NCI-H345 treated with DMSO at 0.1 percent for 48 hours (cell line): ENCODE measurements at regions not wholly inside any gene's neighbourhood (a gene's known extent, or its start where the extent isn't known, plus 50 kb on each side); places are given as distances from the start of the nearest gene placed in this dataset.
"Not testable (repeated sequence)": the region's sequence is repeated elsewhere in the genome, so short reads cannot be mapped to it uniquely, and the experiment has no call there.

Source experiments
- DNase-seq: peaks from one replicate; lab custom pipeline; 2025; ENCODE audit not compliant: unreplicated experiment; lab: John Stamatoyannopoulos, UW

GRCh38 chr14:48140804-48141203, 465.4 kb upstream of the MDGA2 start:
- DNase-seq: no peak

GRCh38 chr14:48129472-48129871, 454.1 kb upstream of the MDGA2 start:
- no peak for DNase-seq

- DNase-seq: no peak
These were observed 452.3 kb upstream of the MDGA2 start for GRCh38 chr14:48127674-48128073.

- DNase-seq: no peak
These were observed 450.2 kb upstream of the MDGA2 start for GRCh38 chr14:48125654-48126053.

GRCh38 chr14:48113713-48114112, 438.3 kb upstream of the MDGA2 start:
- DNase-seq: no peak

GRCh38 chr14:48111151-48111550, 435.7 kb upstream of the MDGA2 start:
- DNase-seq: no peak

- DNase-seq: no peak
These were observed 432.2 kb upstream of the MDGA2 start for GRCh38 chr14:48107646-48108045.

GRCh38 chr14:48096897-48097296, 421.5 kb upstream of the MDGA2 start:
- no peak for DNase-seq

- no peak for DNase-seq
These were observed 411.1 kb upstream of the MDGA2 start for GRCh38 chr14:48086516-48086915.

GRCh38 chr14:48075487-48075886, 400.1 kb upstream of the MDGA2 start:
- no peak for DNase-seq

- DNase-seq: no peak
These were observed 377.6 kb upstream of the MDGA2 start for GRCh38 chr14:48052973-48053372.

- no peak for DNase-seq
These were observed 360.4 kb upstream of the MDGA2 start for GRCh38 chr14:48035836-48036235.

GRCh38 chr14:48027115-48027514, 351.7 kb upstream of the MDGA2 start:
- no peak for DNase-seq

GRCh38 chr14:48023881-48024280, 348.5 kb upstream of the MDGA2 start:
- no peak for DNase-seq

GRCh38 chr14:48011484-48011883, 336.1 kb upstream of the MDGA2 start:
- DNase-seq: not testable (repeated sequence)

GRCh38 chr14:48008646-48009045, 333.2 kb upstream of the MDGA2 start:
- DNase-seq: no peak

- no peak for DNase-seq
These were observed 330.6 kb upstream of the MDGA2 start for GRCh38 chr14:48005986-48006385.

GRCh38 chr14:47993883-47994282, 318.5 kb upstream of the MDGA2 start:
- DNase-seq: no peak

GRCh38 chr14:47988175-47988574, 312.8 kb upstream of the MDGA2 start:
- no peak for DNase-seq

GRCh38 chr14:47978871-47979270, 303.5 kb upstream of the MDGA2 start:
- DNase-seq: no peak

- no peak for DNase-seq
These were observed 300.7 kb upstream of the MDGA2 start for GRCh38 chr14:47976139-47976538.

- no peak for DNase-seq
These were observed 290.8 kb upstream of the MDGA2 start for GRCh38 chr14:47966076-47966810.

GRCh38 chr14:47961634-47962033, 286.2 kb upstream of the MDGA2 start:
- no peak for DNase-seq
